ENCODE measurements at regions not wholly inside any gene's neighbourhood (a gene's known extent, or its start where the extent isn't known, plus 50 kb on each side); places are given as distances from the start of the nearest gene placed in this dataset.
"Not testable (repeated sequence)": the region's sequence is repeated elsewhere in the genome, so short reads cannot be mapped to it uniquely, and the experiment has no call there.

DNA sequence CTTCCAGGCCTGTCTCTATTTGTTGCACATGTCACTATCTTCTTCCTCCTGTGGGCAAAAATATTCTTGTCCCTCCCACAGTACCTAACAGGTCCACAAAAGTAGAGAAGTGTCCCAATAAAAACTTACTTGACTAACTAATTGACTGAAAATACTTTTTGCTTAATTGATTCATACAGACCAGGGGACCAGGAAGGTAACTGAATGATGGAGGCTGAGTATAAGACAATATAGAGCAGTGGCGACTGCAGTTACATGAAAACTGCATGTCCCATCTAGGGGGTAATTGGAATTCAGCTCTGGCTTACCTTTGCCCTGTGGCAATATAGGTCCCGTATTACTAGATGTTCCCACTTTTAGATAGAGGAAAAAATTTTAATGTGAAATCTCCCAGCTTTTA is 112.9 kb upstream of the CREB1 start:
- no peak for DNase-seq

DNA sequence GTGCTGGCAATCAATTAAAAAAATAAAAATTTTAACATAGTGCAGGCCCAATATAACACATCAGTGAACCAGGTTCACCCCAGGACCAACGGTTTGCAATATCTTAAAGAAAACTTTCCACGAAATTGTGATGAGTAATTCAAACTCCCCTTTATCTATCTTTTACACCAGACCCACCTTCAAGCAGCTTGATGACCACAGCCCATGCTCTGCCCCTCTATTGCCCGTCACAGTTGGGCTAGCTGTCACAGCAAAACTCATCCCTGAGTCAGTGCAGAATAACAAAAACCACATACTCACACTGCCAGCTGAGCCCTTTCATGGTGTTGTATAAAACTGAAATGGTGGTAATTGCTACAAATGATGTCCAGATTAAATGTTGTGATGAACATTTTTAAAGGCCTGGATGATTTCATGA is 112.5 kb upstream of the CREB1 start:
- DNase-seq = no peak

- DNase-seq = no peak
Measured at GRCh38 chr2:207418419-207418818, 111.3 kb upstream of the CREB1 start.

DNA sequence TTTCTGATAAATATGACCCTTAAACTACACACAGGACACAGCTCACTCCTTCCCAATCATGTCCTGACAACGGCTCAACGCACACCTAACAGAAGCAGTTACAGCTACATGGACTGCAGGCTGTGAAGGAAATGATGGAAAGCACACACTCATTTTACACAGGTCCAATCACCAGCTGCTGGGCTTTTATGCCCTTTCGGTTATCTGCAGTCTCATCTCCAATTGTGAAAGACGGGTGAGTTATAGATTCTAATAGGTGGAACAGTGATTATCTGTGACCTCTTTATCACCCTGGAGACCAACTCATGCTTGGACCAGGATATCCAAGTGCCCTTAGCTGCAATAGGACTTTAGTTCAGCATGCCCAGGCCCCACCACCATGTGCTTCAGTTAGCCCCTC is 110.4 kb upstream of the CREB1 start:
- DNase-seq = no peak

DNA sequence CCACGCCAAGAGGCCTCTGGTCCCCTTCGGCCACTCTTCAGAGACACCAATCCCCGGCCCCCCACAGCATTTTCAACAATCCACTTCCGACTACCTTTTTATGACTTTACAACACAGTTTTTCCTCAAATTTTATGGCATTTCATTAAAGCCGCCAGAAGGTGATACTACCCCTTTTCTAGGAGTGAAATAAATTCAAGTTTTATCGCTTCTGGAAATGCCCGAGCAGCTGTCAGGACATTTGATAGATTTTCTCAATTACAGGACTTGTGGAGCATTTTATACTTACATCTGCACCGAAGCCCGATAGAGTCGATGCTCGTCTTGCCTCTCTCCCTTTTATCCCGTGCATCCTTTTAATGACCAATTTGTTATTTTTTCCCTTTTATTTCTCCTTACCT is 108.1 kb upstream of the CREB1 start:
- no peak for DNase-seq

DNA sequence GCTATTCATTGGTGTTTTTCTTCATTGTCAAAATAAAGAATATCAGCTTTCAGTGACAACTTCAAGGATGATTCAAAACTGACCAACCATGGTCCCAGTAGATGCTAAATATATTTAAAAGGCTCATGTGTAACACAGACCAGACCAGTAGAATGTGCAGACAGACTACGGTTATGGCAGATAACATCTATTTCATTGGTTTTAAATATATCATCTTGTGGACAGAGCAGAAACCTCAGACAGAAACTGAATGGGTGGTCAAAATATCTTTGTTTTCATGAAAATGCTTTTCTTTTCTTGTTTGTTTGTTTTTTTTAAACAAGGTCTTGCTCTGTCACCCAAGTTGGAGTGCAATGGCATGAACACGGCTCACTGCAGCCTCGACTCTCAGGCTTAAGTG is 107.4 kb upstream of the CREB1 start:
- DNase-seq = no peak

- DNase-seq = no peak
Measured at GRCh38 chr2:207423886-207424285, 105.9 kb upstream of the CREB1 start.

DNA sequence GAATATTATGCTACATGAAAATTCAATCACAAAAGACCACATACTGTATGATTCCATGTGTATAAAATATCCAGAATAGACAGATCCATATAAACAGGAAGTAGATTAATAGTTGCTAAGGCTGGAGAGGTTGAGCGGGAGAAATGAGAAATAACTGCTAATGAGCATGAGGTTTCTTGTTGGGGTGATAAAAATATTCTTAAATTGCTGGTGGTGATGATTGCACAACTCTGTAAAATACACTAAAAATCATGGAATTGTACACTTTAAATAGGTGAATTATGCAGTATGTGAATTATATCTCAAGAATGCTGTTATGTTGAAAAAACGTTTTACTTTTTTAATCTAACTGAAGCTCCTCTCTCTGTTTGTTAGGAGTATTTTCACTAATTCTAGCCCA is 101.8 kb upstream of the CREB1 start:
- no peak for DNase-seq

- no peak for DNase-seq
Measured at GRCh38 chr2:207428573-207428972, 101.2 kb upstream of the CREB1 start.

DNA sequence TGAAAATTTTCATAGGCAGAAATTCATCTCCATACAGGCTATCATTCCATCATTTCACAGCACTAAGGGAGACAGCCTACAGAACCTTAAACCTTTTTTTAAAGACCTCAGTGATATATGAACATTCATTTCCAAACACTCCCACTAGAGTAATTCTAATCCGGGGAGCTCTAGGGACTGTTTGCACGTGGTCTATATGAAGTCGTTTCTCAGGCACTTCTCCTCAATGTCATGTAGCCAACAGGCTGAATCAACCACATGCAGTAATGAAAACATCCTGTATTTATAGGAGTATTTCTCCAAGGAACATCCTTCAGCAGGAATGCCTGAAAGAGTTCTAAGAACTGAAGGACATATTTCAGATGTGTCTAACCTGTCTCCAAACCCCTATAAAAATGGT is 97.3 kb upstream of the CREB1 start:
- no peak for DNase-seq

GRCh38 chr2:207434306-207434705 is 95.5 kb upstream of the CREB1 start:
- DNase-seq = no peak

DNA sequence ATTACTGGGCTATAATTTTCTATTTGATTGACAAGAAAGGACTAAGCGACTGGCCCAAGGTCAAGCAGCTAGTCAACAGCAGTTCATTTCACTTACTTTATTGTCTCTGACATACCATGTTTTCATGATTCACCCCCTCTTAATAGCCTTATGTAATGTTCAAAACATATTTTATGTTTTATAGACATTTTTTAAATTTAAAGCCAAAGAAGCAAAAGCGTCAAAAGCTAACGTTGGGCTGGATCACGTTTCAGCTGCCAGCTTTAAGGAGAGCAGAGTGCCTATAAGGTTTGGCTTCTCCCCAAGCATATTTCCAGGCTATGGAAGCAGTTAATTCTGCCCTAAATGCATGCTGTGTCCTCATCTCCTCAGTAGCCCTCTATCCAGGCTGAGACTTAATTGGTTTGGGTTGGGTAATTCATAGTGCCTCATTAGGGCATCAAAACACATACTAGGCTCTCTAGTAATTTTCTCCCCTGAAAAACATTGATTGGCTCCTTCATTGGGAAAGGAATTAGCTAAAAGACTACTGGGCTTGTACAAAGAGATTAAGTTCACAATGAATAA is 94.8 kb upstream of the CREB1 start:
- peak; percentile 68 for DNase-seq

- peak; percentile 59 for DNase-seq
Measured at GRCh38 chr2:207437136-207437523, 92.6 kb upstream of the CREB1 start.

DNA sequence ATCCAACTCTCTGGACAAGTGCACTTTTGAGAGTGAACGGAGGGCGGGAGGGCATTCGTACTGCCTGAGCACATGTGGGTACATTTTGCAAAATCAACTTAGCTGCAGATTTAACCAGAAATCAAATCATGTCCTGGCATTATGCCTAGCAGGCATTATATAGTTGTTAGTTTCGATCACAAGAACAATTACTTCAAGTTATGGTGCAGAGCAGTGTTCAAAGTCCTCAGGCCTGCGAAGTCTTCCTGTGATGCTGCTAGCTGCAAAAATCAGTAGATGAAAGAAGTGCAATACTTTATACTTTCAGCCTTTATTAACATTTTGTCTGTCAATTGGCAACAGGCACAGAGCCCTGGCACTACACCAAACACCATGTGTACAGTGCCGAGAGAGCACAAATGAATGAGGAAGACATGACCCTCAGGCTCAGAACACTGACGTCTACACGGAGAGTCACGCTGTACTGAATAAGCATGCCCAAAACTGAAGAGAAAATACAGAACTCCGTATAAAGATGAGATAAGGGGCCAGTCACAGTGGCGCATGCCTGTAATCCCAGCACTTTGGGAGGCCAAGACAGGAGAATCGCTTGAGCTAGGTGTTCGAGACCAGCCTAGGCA is 92.1 kb upstream of the CREB1 start:
- peak; percentile 39 for DNase-seq

DNA sequence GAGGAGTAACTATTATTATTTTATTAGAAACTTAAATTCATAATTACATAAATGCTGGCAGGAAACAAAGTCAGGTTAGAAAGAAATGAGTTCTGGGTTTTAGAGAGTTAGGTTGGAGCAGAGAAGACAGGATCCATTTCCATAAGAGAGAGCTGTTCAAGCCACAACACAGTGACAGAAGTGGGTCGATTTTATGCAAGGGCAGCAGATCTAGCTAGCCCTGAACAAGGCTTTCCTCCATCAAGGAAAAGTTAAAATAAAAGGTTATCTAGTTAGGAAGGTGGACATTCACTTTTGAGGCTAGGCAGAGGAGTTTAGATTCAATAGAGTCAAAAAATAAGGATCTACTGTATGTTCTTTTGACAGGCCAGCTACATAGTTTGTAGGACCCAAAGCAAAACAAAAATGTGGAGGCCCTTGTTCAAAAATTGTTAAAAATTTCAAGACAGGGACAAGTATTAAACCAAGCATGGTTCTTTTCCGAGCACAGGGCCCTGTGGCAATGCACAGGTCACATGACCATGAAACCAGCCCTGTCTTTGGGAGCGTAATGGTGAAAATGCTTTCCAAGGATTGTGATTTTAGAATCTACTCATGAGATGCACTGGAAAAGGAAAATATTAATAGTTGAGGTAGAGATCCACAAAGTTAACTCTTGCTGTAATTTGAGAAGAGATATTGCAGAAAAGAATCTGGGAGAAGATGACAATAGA is 91.2 kb upstream of the CREB1 start:
- DNase-seq = no peak

DNA sequence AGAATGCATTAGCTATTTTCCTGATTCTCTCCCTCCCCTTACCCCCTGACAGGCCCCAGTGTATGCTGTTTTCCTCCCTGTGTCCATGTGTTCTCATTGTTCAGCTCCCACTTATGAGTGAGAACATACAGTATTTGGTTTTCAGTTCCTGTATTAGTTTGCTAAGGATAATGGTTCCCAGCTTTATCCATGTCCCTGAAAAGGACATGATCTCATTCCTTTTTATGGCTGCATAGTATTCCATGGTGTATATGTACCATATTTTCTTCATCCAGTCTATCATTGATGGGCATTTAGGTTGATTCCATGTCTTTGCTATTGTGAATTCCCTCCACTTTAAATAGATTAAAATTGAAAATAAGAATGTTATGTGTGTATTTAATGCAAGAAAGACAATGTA is 89.9 kb upstream of the CREB1 start:
- not testable (repeated sequence) for DNase-seq

GRCh38 chr2:207444756-207445155 is 85.0 kb upstream of the CREB1 start:
- DNase-seq = no peak

DNA sequence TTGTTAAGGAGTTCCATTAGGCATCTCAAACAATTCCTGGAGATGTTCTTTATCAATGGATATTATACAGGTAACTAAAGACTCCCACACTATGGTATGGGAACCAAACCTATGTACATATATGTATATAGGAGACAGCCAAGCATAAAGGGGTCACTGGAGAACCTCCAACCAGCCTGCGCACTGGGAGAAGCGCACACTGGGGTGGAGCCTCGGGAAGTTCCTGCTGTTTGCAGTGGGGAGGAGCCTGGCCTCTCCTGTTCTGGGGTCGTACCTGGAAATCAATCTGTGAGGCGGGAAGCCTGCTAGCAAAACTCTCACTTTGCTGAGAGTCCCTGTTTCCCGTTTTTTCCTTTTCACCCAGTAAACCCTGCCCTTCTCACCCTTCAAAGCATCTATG is 83.1 kb upstream of the CREB1 start:
- DNase-seq = no peak

GRCh38 chr2:207448006-207448405 is 81.8 kb upstream of the CREB1 start:
- no peak for DNase-seq

GRCh38 chr2:207449642-207450165 is 80.1 kb upstream of the CREB1 start:
- no peak for DNase-seq

DNA sequence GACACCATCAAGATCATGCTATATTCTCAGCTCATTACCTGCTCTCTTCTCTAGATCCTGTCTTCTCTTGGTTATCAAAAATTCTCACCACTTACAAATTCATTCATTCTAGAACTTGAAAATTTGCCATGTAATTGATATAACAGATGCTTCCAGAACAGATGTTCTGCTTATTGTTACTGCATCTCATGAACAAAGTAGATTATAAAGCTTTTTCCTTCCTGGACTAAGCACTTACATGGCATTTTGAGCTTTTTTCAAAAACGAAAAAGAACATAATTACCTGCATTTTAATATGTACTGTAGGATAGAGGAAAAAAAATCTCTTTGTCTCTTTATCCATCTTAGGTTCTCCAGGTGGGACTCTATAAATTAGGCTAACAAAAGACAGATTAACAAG is 79.6 kb upstream of the CREB1 start:
- DNase-seq = no peak

GRCh38 chr2:207458582-207458981 is 71.2 kb upstream of the CREB1 start:
- no peak for DNase-seq

DNA sequence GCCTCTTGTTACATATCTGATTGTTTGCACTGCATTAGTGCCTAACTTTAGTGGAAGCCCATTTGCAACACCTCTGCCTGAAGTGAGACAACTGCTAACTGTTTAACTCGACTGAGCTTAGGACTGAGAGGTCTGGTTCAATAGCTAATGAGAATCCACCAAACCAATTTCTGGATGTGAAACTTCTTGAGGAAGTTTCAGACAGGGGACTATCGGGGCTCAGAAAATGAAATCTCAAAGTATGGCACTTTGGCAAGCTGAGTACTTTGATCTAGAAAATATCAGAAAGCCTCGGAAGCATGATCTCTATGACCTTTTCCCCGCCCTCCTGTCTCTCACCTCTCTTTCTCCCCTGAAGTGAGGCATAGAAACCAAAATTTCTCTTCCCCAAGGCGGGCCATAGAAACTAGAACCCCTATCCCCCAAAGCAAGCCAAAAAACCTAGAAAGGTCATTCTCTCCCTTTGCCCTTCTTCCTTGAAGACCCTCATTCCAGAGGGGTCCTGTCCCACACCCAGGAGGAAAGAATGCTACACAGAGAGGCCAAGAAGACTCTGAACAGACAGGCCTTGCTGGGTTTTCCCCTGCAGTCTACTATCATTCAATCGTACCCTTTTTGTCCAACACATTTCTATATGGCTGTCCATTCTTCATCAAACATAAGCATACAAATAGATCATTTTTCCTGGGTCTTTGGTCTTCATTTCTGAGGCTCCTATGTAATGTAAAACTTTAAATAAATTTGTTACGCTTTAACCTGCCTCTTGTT is 69.6 kb upstream of the CREB1 start:
- no peak for DNase-seq

- no peak for DNase-seq
Measured at GRCh38 chr2:207463433-207463832, 66.3 kb upstream of the CREB1 start.

Data from eye (tissue), 1 donor.